CD8-positive, alpha-beta memory T cell (primary cell): ENCODE measurements at regions not wholly inside any gene's neighbourhood (a gene's known extent, or its start where the extent isn't known, plus 50 kb on each side); places are given as distances from the start of the nearest gene placed in this dataset.

Experiments
- CTCF ChIA-PET: fragments of 350-600 bp; sonication (Branson Sonifier 250); formaldehyde crosslinking; loops from one replicate; lab custom pipeline; 2021; ENCODE audit warnings: antibody characterized with exemption; lab: Charles Lee
- POLR2A ChIA-PET: fragments of 350-600 bp; sonication (Branson Sonifier 250); formaldehyde crosslinking; loops from one replicate; lab custom pipeline; 2021; ENCODE audit warnings: antibody characterized with exemption; lab: Charles Lee
- DNase-seq, 5 donors: peaks; one replicate each; pipeline versions ENCODE4 v3.0.0 to v3.0.0-alpha.2; 2020 to 2022; ENCODE audit warnings: mixed read lengths in 1 of 5
- H3K27ac ChIP-seq: one replicate; pipeline ENCODE4 v1.7.0; 2013; ENCODE audit warnings: low read depth, mild to moderate bottlenecking, low read length, moderate library complexity
- H3K27me3 ChIP-seq: 2 replicates; pipeline ENCODE4 v1.7.0; 2013; ENCODE audit warnings: low read length, mild to moderate bottlenecking; ENCODE audit not compliant: insufficient read depth, poor library complexity, severe bottlenecking
- H3K36me3 ChIP-seq: 2 replicates; pipeline ENCODE4 v1.7.0; 2013; ENCODE audit warnings: mild to moderate bottlenecking, low read length, moderate library complexity; ENCODE audit not compliant: insufficient read depth
- H3K4me1 ChIP-seq: 2 replicates; pipeline ENCODE4 v1.7.0; 2013; ENCODE audit warnings: mild to moderate bottlenecking, low read length, moderate library complexity; ENCODE audit not compliant: insufficient read depth
- H3K4me3 ChIP-seq: 2 replicates; pipeline ENCODE4 v1.7.0; 2013; ENCODE audit warnings: mild to moderate bottlenecking, low read length
- H3K9me3 ChIP-seq: 2 replicates; pipeline ENCODE4 v1.7.0; 2013; ENCODE audit warnings: mild to moderate bottlenecking, low read length
- H3K27ac Mint-ChIP-seq, 8 donors: one replicate each; pipeline ENCODE4 v1.8.0; 2020 to 2021; ENCODE audit warnings: mixed read lengths in 8 of 8, mild to moderate bottlenecking in 6 of 8, inconsistent platforms in 3 of 8, moderate library complexity in 3 of 8
- H3K27me3 Mint-ChIP-seq, 2 donors: one replicate each; pipeline ENCODE4 v1.8.0; 2020 to 2021; ENCODE audit warnings: mixed read lengths in 2 of 2, mild to moderate bottlenecking in 1 of 2, moderate library complexity in 1 of 2
- H3K36me3 Mint-ChIP-seq, 3 donors: one replicate each; pipeline ENCODE4 v1.8.0; 2020 to 2021; ENCODE audit warnings: mixed read lengths in 3 of 3, inconsistent platforms in 1 of 3, mild to moderate bottlenecking in 1 of 3
- H3K4me1 Mint-ChIP-seq, 3 donors: one replicate each; pipeline ENCODE4 v1.8.0; 2020 to 2021; ENCODE audit warnings: mixed read lengths in 3 of 3, inconsistent platforms in 1 of 3, mild to moderate bottlenecking in 1 of 3
- H3K4me3 Mint-ChIP-seq, 7 donors: one replicate each; pipeline ENCODE4 v1.8.0; 2020 to 2021; ENCODE audit warnings: mixed read lengths in 7 of 7, mild to moderate bottlenecking in 6 of 7, moderate library complexity in 4 of 7, inconsistent platforms in 2 of 7
- H3K9me3 Mint-ChIP-seq, 5 donors: one replicate each; pipeline ENCODE4 v1.8.0; 2020 to 2022; ENCODE audit warnings: mixed read lengths in 5 of 5, mild to moderate bottlenecking in 3 of 5, moderate library complexity in 2 of 5, inconsistent platforms in 1 of 5

GRCh38 chr5:168126606-168127005 lies 164.8 kb upstream of the WWC1 start:
- no peaks in the 10 kb centered on the region for H3K27me3 ChIP-seq
- no peaks in the 10 kb centered on the region for H3K27me3 Mint-ChIP-seq
- no peaks in the 10 kb centered on the region for H3K36me3 ChIP-seq
- no peaks in the 10 kb centered on the region for H3K4me1 Mint-ChIP-seq
- no peak overlapping the region for H3K27ac ChIP-seq
- DNase-seq = no peak
- H3K4me1 ChIP-seq = no peaks in the 10 kb centered on the region
- no peaks in the 10 kb centered on the region for H3K9me3 ChIP-seq
- H3K4me3 ChIP-seq = no peak overlapping the region
- peaks cover 0 to 2% (median 0%) of the 10 kb centered on the region in 5 donors for H3K9me3 Mint-ChIP-seq
- CTCF ChIA-PET = no interaction called here
- H3K36me3 Mint-ChIP-seq = no peaks in the 10 kb centered on the region
- no peak overlapping the region for H3K27ac Mint-ChIP-seq
- no peak overlapping the region for H3K4me3 Mint-ChIP-seq
- POLR2A ChIA-PET = no interaction called here

GRCh38 chr5:168128111-168128510 lies 163.3 kb upstream of the WWC1 start:
- ChIA-PET CTCF (interaction anchor here (1.1 kb wide), 1 partner anchor 19 kb away, joined by 3 read pairs; no protein-coding TSS in a partner anchor), POLR2A (no interaction called here)
- no peak overlapping the region for H3K4me3 ChIP-seq
- H3K27me3 Mint-ChIP-seq = no peaks in the 10 kb centered on the region
- no peak for DNase-seq
- no peak overlapping the region for H3K27ac Mint-ChIP-seq
- no peaks in the 10 kb centered on the region for H3K36me3 Mint-ChIP-seq
- H3K4me1 ChIP-seq = no peaks in the 10 kb centered on the region
- no peaks in the 10 kb centered on the region for H3K27me3 ChIP-seq
- H3K27ac ChIP-seq = no peak overlapping the region
- H3K4me3 Mint-ChIP-seq = no peak overlapping the region
- H3K9me3 Mint-ChIP-seq = peaks cover 0 to 2% (median 0%) of the 10 kb centered on the region in 5 donors
- no peaks in the 10 kb centered on the region for H3K4me1 Mint-ChIP-seq
- H3K36me3 ChIP-seq = no peaks in the 10 kb centered on the region
- H3K9me3 ChIP-seq = no peaks in the 10 kb centered on the region

DNA sequence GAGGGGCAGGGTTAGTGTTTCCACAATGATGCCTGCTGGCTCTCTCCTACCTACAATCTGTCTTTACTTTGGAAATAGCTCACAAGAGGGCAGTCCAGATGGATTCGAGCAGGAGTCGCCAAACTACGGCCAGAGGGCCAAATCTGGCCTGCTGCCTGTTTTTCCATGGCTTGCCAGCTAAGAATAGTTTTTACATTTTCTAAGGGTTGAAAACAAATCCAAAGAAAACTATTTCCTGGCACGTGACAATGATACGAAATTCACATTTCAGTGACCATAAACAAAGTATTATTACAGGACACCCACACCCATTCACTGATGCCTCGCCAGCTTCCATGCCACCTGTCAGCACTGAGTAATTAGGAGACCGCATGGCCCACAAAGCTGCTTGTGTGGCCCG lies 162.9 kb upstream of the WWC1 start:
- Histone ChIP-seq H3K9me3 (no peaks in the 10 kb centered on the region), H3K27me3 (no peaks in the 10 kb centered on the region), H3K27ac (no peak overlapping the region), H3K4me1 (no peaks in the 10 kb centered on the region), H3K4me3 (no peak overlapping the region), H3K36me3 (no peaks in the 10 kb centered on the region)
- no peaks in the 10 kb centered on the region for H3K4me1 Mint-ChIP-seq
- H3K27me3 Mint-ChIP-seq = no peaks in the 10 kb centered on the region
- H3K36me3 Mint-ChIP-seq = no peaks in the 10 kb centered on the region
- H3K27ac Mint-ChIP-seq = peak overlapping the region in 1 of 8 donors; percentile 97
- ChIA-PET POLR2A (no interaction called here), CTCF (interaction anchor here (1.1 kb wide), 1 partner anchor 19 kb away, joined by 3 read pairs; no protein-coding TSS in a partner anchor)
- DNase-seq = no peak
- H3K9me3 Mint-ChIP-seq = peaks cover 0 to 2% (median 0%) of the 10 kb centered on the region in 5 donors
- no peak overlapping the region for H3K4me3 Mint-ChIP-seq

GRCh38 chr5:168131519-168131918 lies 159.9 kb upstream of the WWC1 start:
- peaks cover 0 to under 1% (median 0%) of the 10 kb centered on the region in 3 donors for H3K4me1 Mint-ChIP-seq
- H3K27me3 ChIP-seq = no peaks in the 10 kb centered on the region
- H3K27ac Mint-ChIP-seq = no peak overlapping the region
- no peaks in the 10 kb centered on the region for H3K9me3 ChIP-seq
- no peaks in the 10 kb centered on the region for H3K4me1 ChIP-seq
- H3K27ac ChIP-seq = no peak overlapping the region
- no peaks in the 10 kb centered on the region for H3K36me3 Mint-ChIP-seq
- no peak overlapping the region for H3K4me3 Mint-ChIP-seq
- H3K4me3 ChIP-seq = no peak overlapping the region
- peaks cover 0 to 6% of the 10 kb centered on the region in 2 donors for H3K27me3 Mint-ChIP-seq
- H3K9me3 Mint-ChIP-seq = peaks cover 0 to 2% (median 0%) of the 10 kb centered on the region in 5 donors
- CTCF ChIA-PET = no interaction called here
- no peaks in the 10 kb centered on the region for H3K36me3 ChIP-seq
- DNase-seq = no peak
- POLR2A ChIA-PET = no interaction called here

- CTCF ChIA-PET = no interaction called here
- no peaks in the 10 kb centered on the region for H3K9me3 ChIP-seq
- H3K36me3 Mint-ChIP-seq = no peaks in the 10 kb centered on the region
- DNase-seq = no peak
- peaks cover 0 to 2% (median 0%) of the 10 kb centered on the region in 5 donors for H3K9me3 Mint-ChIP-seq
- H3K27me3 Mint-ChIP-seq = peaks cover 0 to 6% of the 10 kb centered on the region in 2 donors
- POLR2A ChIA-PET = no interaction called here
- H3K27ac Mint-ChIP-seq = no peak overlapping the region
- no peak overlapping the region for H3K4me3 ChIP-seq
- H3K36me3 ChIP-seq = no peaks in the 10 kb centered on the region
- no peak overlapping the region for H3K27ac ChIP-seq
- no peaks in the 10 kb centered on the region for H3K4me1 ChIP-seq
- no peaks in the 10 kb centered on the region for H3K27me3 ChIP-seq
- no peak overlapping the region for H3K4me3 Mint-ChIP-seq
- peaks cover 0 to 1% (median 0%) of the 10 kb centered on the region in 3 donors for H3K4me1 Mint-ChIP-seq
Observed at GRCh38 chr5:168132241-168132641, 159.2 kb upstream of the WWC1 start.

DNA sequence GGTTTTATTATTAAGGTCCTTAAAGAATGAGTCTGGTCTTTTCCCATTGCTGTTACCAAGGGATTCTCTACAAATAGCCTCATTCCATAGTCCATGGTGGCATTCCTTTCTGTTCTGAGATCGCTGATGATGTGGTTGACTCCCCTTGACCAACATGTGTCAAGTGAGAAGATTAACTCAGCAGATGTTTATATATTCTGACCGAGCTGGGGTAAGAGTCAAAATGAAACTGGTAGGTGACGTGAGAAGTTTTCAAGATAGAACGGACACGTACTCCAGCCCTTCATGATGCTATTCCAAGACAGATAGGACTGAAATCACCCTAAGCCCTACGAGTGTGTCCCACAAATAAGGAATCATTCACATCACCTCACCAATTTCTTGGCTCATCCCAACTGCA lies 155.5 kb upstream of the WWC1 start:
- DNase-seq = no peak
- Histone ChIP-seq H3K4me3 (no peak overlapping the region), H3K27ac (no peak overlapping the region), H3K27me3 (no peaks in the 10 kb centered on the region), H3K4me1 (no peaks in the 10 kb centered on the region), H3K9me3 (no peaks in the 10 kb centered on the region), H3K36me3 (no peaks in the 10 kb centered on the region)
- Mint-ChIP-seq H3K9me3 (peaks cover 0 to 2% (median 0%) of the 10 kb centered on the region in 5 donors), H3K4me3 (no peak overlapping the region), H3K4me1 (peaks cover 0 to 1% (median 0%) of the 10 kb centered on the region in 3 donors), H3K27me3 (peaks cover 0 to 7% of the 10 kb centered on the region in 2 donors), H3K27ac (no peak overlapping the region), H3K36me3 (no peaks in the 10 kb centered on the region)
- CTCF ChIA-PET = no interaction called here
- POLR2A ChIA-PET = no interaction called here

DNA sequence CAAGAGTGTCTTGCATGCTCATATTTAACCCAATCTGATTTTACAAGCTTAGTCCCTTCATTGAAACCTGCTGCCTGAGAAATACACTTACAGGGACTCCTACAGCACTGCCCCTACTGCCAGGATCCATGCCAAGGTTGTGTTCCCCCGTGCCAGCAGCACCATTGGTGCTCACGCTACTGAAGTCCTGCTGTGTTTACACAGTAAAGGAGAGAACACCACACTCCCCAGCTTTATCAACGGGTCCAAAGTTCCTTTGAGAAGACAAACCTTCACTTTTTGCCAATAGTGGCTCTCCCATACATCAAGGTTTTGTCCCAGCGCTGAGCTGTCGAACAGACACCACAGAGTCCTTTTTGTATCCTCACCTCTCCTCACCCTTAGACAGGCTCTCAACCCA lies 155.1 kb upstream of the WWC1 start:
- H3K27me3 ChIP-seq = no peaks in the 10 kb centered on the region
- Mint-ChIP-seq H3K27me3 (peaks cover 0 to 9% of the 10 kb centered on the region in 2 donors), H3K4me1 (peaks cover 0 to 1% (median 0%) of the 10 kb centered on the region in 3 donors), H3K9me3 (peaks cover 0 to 2% (median 0%) of the 10 kb centered on the region in 5 donors), H3K36me3 (no peaks in the 10 kb centered on the region), H3K27ac (no peak overlapping the region), H3K4me3 (no peak overlapping the region)
- no peaks in the 10 kb centered on the region for H3K9me3 ChIP-seq
- no peak for DNase-seq
- H3K4me1 ChIP-seq = no peaks in the 10 kb centered on the region
- H3K36me3 ChIP-seq = no peaks in the 10 kb centered on the region
- H3K4me3 ChIP-seq = no peak overlapping the region
- ChIA-PET POLR2A (no interaction called here), CTCF (no interaction called here)
- H3K27ac ChIP-seq = no peak overlapping the region

GRCh38 chr5:168137265-168137664 lies 154.2 kb upstream of the WWC1 start:
- POLR2A ChIA-PET = no interaction called here
- Histone ChIP-seq H3K4me3 (no peak overlapping the region), H3K4me1 (no peaks in the 10 kb centered on the region), H3K27ac (no peak overlapping the region), H3K9me3 (no peaks in the 10 kb centered on the region), H3K27me3 (no peaks in the 10 kb centered on the region), H3K36me3 (no peaks in the 10 kb centered on the region)
- Mint-ChIP-seq H3K27me3 (peaks cover 0 to 9% of the 10 kb centered on the region in 2 donors), H3K4me3 (no peak overlapping the region), H3K4me1 (peaks cover 0 to 1% (median 0%) of the 10 kb centered on the region in 3 donors), H3K27ac (no peak overlapping the region), H3K36me3 (no peaks in the 10 kb centered on the region), H3K9me3 (peaks cover 0 to 2% (median 0%) of the 10 kb centered on the region in 5 donors)
- DNase-seq = no peak
- CTCF ChIA-PET = no interaction called here
